Thymus (tissue), 11 donors: ENCODE measurements at regions not wholly inside any gene's neighbourhood (a gene's known extent, or its start where the extent isn't known, plus 50 kb on each side); places are given as distances from the start of the nearest gene placed in this dataset.

ENCODE experiments used
- DNase-seq, 9 donors: peaks; one replicate each; pipeline ENCODE4 v3.0.0-alpha.2; 2013; ENCODE audit warnings: low spot score in 9 of 9, low read depth in 6 of 9, missing footprints in 1 of 9
- H3K27ac ChIP-seq, 2 donors: one replicate each; pipeline ENCODE4 v1.5.1; 2013; ENCODE audit warnings: control low read depth in 1 of 2, low read depth in 1 of 2, low read length in 1 of 2, mild to moderate bottlenecking in 1 of 2, moderate library complexity in 1 of 2
- H3K27me3 ChIP-seq, 2 donors: one replicate each; pipeline ENCODE4 v1.5.1; 2013; ENCODE audit warnings: low read length in 1 of 2; ENCODE audit not compliant: control insufficient read depth in 2 of 2, insufficient read depth in 1 of 2
- H3K36me3 ChIP-seq, 2 donors: one replicate each; pipeline ENCODE4 v1.5.1; 2013; ENCODE audit warnings: low read length in 1 of 2, mild to moderate bottlenecking in 1 of 2, moderate library complexity in 1 of 2; ENCODE audit not compliant: control insufficient read depth in 2 of 2, insufficient read depth in 2 of 2
- H3K4me1 ChIP-seq, 2 donors: one replicate each; pipeline ENCODE4 v1.5.1; 2013; ENCODE audit warnings: low read length in 2 of 2; ENCODE audit not compliant: control insufficient read depth in 2 of 2, insufficient read depth in 2 of 2
- H3K4me3 ChIP-seq, 2 donors: one replicate each; pipeline ENCODE4 v1.5.1; 2013; ENCODE audit warnings: low read length in 2 of 2, control low read depth in 1 of 2, mild to moderate bottlenecking in 1 of 2
- H3K9me3 ChIP-seq, 2 donors: one replicate each; pipeline ENCODE4 v1.5.1; 2013; ENCODE audit warnings: low read length in 1 of 2, mild to moderate bottlenecking in 1 of 2; ENCODE audit not compliant: control insufficient read depth in 2 of 2, insufficient read depth in 1 of 2
- WGBS: extraction: QIAGEN DNeasy Blood & Tissue Kit; methylation state at CpG from one replicate; pipeline ENCODE4 v1.1.7; 2013; 5-methylcytosine and 5-hydroxymethylcytosine counted together
- donor health status: healthy.

GRCh38 chr10:3265088-3265487, 92.5 kb upstream of the PITRM1 start:
- no peak for DNase-seq
- Histone ChIP-seq H3K4me3 (no peak overlapping the region), H3K36me3 (no peaks in the 10 kb centered on the region), H3K9me3 (no peaks in the 10 kb centered on the region), H3K4me1 (no peaks in the 10 kb centered on the region), H3K27ac (no peak overlapping the region), H3K27me3 (no peaks in the 10 kb centered on the region)
- 96% methylated on average over 4 of the region's 4 CpGs for WGBS

GRCh38 chr10:3264161-3264761, 91.7 kb upstream of the PITRM1 start:
- Histone ChIP-seq H3K9me3 (no peaks in the 10 kb centered on the region), H3K27me3 (no peaks in the 10 kb centered on the region), H3K36me3 (no peaks in the 10 kb centered on the region), H3K4me1 (no peaks in the 10 kb centered on the region), H3K27ac (no peak overlapping the region), H3K4me3 (no peak overlapping the region)
- DNase-seq, result no peak
- 73% methylated on average over 12 of the region's 12 CpGs for WGBS

- no peak for DNase-seq
- Histone ChIP-seq H3K4me1 (no peaks in the 10 kb centered on the region), H3K9me3 (no peaks in the 10 kb centered on the region), H3K4me3 (no peak overlapping the region), H3K27me3 (no peaks in the 10 kb centered on the region), H3K27ac (no peak overlapping the region), H3K36me3 (no peaks in the 10 kb centered on the region)
- 88% methylated on average over 12 of the region's 12 CpGs for WGBS
These were observed 91.2 kb upstream of the PITRM1 start for GRCh38 chr10:3263747-3264146.

GRCh38 chr10:3263082-3263481, 90.5 kb upstream of the PITRM1 start:
- DNase-seq, result no peak

GRCh38 chr10:3261921-3262320, 89.3 kb upstream of the PITRM1 start:
- Histone ChIP-seq H3K27me3 (no peaks in the 10 kb centered on the region), H3K4me1 (no peaks in the 10 kb centered on the region), H3K4me3 (no peak overlapping the region), H3K27ac (no peak overlapping the region), H3K9me3 (no peaks in the 10 kb centered on the region), H3K36me3 (no peaks in the 10 kb centered on the region)
- DNase-seq, result no peak
- WGBS, result 91% methylated on average over 5 of the region's 5 CpGs

More at GRCh38 chr10:3263082-3263481, 90.5 kb upstream of the PITRM1 start:
- H3K27ac ChIP-seq, result no peak overlapping the region
- 66% methylated on average over 3 of the region's 3 CpGs for WGBS
- H3K4me1 ChIP-seq, result no peaks in the 10 kb centered on the region
- H3K36me3 ChIP-seq, result no peaks in the 10 kb centered on the region
- H3K9me3 ChIP-seq, result no peaks in the 10 kb centered on the region
- no peaks in the 10 kb centered on the region for H3K27me3 ChIP-seq
- no peak overlapping the region for H3K4me3 ChIP-seq

- Histone ChIP-seq H3K27me3 (no peaks in the 10 kb centered on the region), H3K4me1 (no peaks in the 10 kb centered on the region), H3K9me3 (no peaks in the 10 kb centered on the region), H3K36me3 (no peaks in the 10 kb centered on the region), H3K4me3 (no peak overlapping the region), H3K27ac (no peak overlapping the region)
- WGBS, result 95% methylated on average over 18 of the region's 18 CpGs
- DNase-seq, result no peak
These were observed 87.7 kb upstream of the PITRM1 start for GRCh38 chr10:3260066-3260834.

GRCh38 chr10:3259499-3259898, 86.9 kb upstream of the PITRM1 start:
- Histone ChIP-seq H3K27me3 (no peaks in the 10 kb centered on the region), H3K4me1 (no peaks in the 10 kb centered on the region), H3K9me3 (no peaks in the 10 kb centered on the region), H3K27ac (no peak overlapping the region), H3K36me3 (no peaks in the 10 kb centered on the region), H3K4me3 (no peak overlapping the region)
- 97% methylated on average over 11 of the region's 11 CpGs for WGBS
- DNase-seq, result no peak

GRCh38 chr10:3258394-3258793, 85.8 kb upstream of the PITRM1 start:
- no peak for DNase-seq
- no peaks in the 10 kb centered on the region for H3K27me3 ChIP-seq
- H3K27ac ChIP-seq, result no peak overlapping the region
- H3K4me1 ChIP-seq, result no peaks in the 10 kb centered on the region
- H3K36me3 ChIP-seq, result no peaks in the 10 kb centered on the region
- 95% methylated on average over 7 of the region's 7 CpGs for WGBS
- no peaks in the 10 kb centered on the region for H3K9me3 ChIP-seq
- H3K4me3 ChIP-seq, result no peak overlapping the region

GRCh38 chr10:3255616-3256015, 83.0 kb upstream of the PITRM1 start:
- H3K9me3 ChIP-seq, result no peaks in the 10 kb centered on the region
- H3K36me3 ChIP-seq, result no peaks in the 10 kb centered on the region
- no peak overlapping the region for H3K27ac ChIP-seq
- WGBS, result 92% methylated on average over 4 of the region's 4 CpGs
- no peaks in the 10 kb centered on the region for H3K4me1 ChIP-seq
- no peak overlapping the region for H3K4me3 ChIP-seq
- DNase-seq, result no peak
- H3K27me3 ChIP-seq, result no peaks in the 10 kb centered on the region
